ENCODE measurements at regions not wholly inside any gene's neighbourhood (a gene's known extent, or its start where the extent isn't known, plus 50 kb on each side); places are given as distances from the start of the nearest gene placed in this dataset.

DNA sequence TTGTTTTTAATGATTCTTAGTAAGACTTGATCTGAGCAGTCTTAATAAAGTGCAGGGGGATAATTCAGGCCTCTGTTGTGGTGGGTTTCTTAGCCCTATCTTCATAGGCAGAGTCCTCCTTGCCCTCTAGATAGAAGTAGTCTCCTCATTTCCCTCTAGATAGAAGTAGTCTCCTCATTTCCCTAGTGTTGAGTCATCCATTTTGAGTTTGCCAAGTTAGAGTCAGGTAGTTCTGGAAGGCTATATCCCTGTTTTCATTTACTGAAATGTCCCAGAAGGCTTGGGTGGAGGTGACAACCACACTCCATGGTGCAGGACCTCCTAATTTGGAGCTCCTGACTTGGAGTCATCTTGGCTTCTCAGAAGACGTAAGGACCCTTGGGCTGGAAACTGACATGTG lies 384.6 kb downstream of the MLLT3 start:
- TF ChIP-seq, protein P1, sequence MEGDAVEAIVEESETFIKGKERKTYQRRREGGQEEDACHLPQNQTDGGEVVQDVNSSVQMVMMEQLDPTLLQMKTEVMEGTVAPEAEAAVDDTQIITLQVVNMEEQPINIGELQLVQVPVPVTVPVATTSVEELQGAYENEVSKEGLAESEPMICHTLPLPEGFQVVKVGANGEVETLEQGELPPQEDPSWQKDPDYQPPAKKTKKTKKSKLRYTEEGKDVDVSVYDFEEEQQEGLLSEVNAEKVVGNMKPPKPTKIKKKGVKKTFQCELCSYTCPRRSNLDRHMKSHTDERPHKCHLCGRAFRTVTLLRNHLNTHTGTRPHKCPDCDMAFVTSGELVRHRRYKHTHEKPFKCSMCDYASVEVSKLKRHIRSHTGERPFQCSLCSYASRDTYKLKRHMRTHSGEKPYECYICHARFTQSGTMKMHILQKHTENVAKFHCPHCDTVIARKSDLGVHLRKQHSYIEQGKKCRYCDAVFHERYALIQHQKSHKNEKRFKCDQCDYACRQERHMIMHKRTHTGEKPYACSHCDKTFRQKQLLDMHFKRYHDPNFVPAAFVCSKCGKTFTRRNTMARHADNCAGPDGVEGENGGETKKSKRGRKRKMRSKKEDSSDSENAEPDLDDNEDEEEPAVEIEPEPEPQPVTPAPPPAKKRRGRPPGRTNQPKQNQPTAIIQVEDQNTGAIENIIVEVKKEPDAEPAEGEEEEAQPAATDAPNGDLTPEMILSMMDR (IDR thresholded peaks at IDR 0.05) = no peak
- TF ChIP-seq POLR2AphosphoS5 (IDR thresholded peaks at IDR 0.05) = no peak
- TF ChIP-seq EP300 (IDR thresholded peaks at IDR 0.05) = no peak
- no peak for TF ChIP-seq POLR2A (IDR thresholded peaks at IDR 0.05)

Data from stomach (tissue), 4 donors.